Sigmoid colon (tissue), 6 donors: ENCODE measurements at regions not wholly inside any gene's neighbourhood (a gene's known extent, or its start where the extent isn't known, plus 50 kb on each side); places are given as distances from the start of the nearest gene placed in this dataset.

Experiments
- DNase-seq: peaks from one replicate; pipeline ENCODE4 v3.0.0-alpha.2; 2019
- H3K27ac ChIP-seq, 4 donors: fragments of 200-600 bp; sonication (generic); one replicate each; pipeline ENCODE4 v1.5.1; 2016 to 2019; ENCODE audit warnings: mild to moderate bottlenecking in 1 of 4
- H3K27me3 ChIP-seq, 3 donors: fragments of 200-600 bp; sonication (generic); one replicate each; pipeline ENCODE4 v1.5.1; 2019; ENCODE audit warnings: mild to moderate bottlenecking in 1 of 3
- H3K36me3 ChIP-seq, 4 donors: fragments of 200-600 bp; sonication (generic); one replicate each; pipeline ENCODE4 v1.5.1; 2016 to 2019
- H3K4me1 ChIP-seq, 4 donors: fragments of 200-600 bp; sonication (generic); one replicate each; pipeline ENCODE4 v1.5.1; 2017 to 2019
- H3K4me3 ChIP-seq, 4 donors: fragments of 200-600 bp; sonication (generic); one replicate each; pipeline ENCODE4 v1.5.1; 2017 to 2019; ENCODE audit warnings: mild to moderate bottlenecking in 2 of 4, moderate library complexity in 1 of 4
- H3K9me3 ChIP-seq, 4 donors: fragments of 200-600 bp in 3 of 4; sonication (generic) in 3 of 4; one replicate each; pipeline versions ENCODE4 v1.5.1 to v1.6.1; 2013 to 2019
- EP300 ChIP-seq, 4 donors: sonication (generic); formaldehyde crosslinking; IDR thresholded peaks; one replicate each; pipeline ENCODE4 v1.6.1; 2017; ENCODE audit warnings: antibody characterized with exemption in 4 of 4
- POLR2A ChIP-seq, 2 donors: fragments of 450-650 bp; IDR thresholded peaks; one replicate each; pipeline ENCODE4 v1.6.1; 2016; ENCODE audit warnings: antibody characterized with exemption in 2 of 2, mild to moderate bottlenecking in 2 of 2, moderate library complexity in 2 of 2
- POLR2AphosphoS5 ChIP-seq, 4 donors: sonication (generic); formaldehyde crosslinking; IDR thresholded peaks; one replicate each; pipeline ENCODE4 v1.6.1; 2017; ENCODE audit warnings: antibody characterized with exemption in 4 of 4
- WGBS, 2 donors: extraction: QIAGEN DNeasy Blood & Tissue Kit; methylation state at CpG; one replicate each; pipeline ENCODE4 v1.1.7; 2013; 5-methylcytosine and 5-hydroxymethylcytosine counted together
- intact Hi-C: fragments of 100-400 bp; cut with DNase I; formaldehyde crosslinking; loops from one replicate; pipeline ENCODE4 v1.15.1; 2023
- TF ChIP-seq, protein P1 (sequence below), 4 experiments: fragments of 450-650 bp in 3 of 4; fragments of 200-600 bp in 1 of 4; IDR thresholded peaks; one replicate each; pipeline ENCODE4 v1.5.1; 2016 to 2019; ENCODE audit warnings: antibody characterized with exemption in 4 of 4, mild to moderate bottlenecking in 3 of 4, moderate library complexity in 2 of 4
- donor health status: healthy with polysubstance abuse.
- donor health status: healthy.

DNA sequence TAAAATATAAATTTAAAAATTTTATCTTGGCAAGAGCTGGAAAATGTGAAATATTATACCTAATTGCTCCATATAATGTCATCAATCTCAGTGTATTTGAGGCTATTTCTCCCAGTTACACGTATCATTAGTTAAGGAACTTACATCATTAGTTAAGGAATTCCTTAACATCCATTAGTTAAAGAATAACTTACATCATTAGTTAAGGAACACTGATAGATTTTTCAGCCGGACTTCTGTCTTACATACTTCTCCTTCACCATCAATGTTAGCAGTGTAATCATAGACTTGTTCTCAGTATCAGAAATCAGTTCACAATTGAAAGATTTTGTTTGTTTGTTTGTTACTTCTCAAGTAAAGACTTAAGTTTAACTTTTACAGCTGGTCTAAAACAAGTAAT is 524.4 kb upstream of the CHD1 start:
- H3K9me3 ChIP-seq, result no peaks in the 10 kb centered on the region
- H3K4me3 ChIP-seq, result no peak overlapping the region
- intact Hi-C loops, result no loop called here
- 67 to 84% methylated on average over 2 of the region's 2 CpGs for WGBS, 2 donors
- H3K27me3 ChIP-seq, result no peaks in the 10 kb centered on the region
- no peak overlapping the region for H3K27ac ChIP-seq
- no peak for DNase-seq
- no peaks in the 10 kb centered on the region for H3K36me3 ChIP-seq
- TF ChIP-seq POLR2A (IDR thresholded peaks at IDR 0.05), result no peak
- no peak for TF ChIP-seq POLR2AphosphoS5 (IDR thresholded peaks at IDR 0.05)
- TF ChIP-seq EP300 (IDR thresholded peaks at IDR 0.05), result no peak
- TF ChIP-seq, protein P1, sequence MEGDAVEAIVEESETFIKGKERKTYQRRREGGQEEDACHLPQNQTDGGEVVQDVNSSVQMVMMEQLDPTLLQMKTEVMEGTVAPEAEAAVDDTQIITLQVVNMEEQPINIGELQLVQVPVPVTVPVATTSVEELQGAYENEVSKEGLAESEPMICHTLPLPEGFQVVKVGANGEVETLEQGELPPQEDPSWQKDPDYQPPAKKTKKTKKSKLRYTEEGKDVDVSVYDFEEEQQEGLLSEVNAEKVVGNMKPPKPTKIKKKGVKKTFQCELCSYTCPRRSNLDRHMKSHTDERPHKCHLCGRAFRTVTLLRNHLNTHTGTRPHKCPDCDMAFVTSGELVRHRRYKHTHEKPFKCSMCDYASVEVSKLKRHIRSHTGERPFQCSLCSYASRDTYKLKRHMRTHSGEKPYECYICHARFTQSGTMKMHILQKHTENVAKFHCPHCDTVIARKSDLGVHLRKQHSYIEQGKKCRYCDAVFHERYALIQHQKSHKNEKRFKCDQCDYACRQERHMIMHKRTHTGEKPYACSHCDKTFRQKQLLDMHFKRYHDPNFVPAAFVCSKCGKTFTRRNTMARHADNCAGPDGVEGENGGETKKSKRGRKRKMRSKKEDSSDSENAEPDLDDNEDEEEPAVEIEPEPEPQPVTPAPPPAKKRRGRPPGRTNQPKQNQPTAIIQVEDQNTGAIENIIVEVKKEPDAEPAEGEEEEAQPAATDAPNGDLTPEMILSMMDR (IDR thresholded peaks at IDR 0.05), result no peak
- H3K4me1 ChIP-seq, result no peaks in the 10 kb centered on the region

GRCh38 chr5:99449786-99450185 is 521.0 kb upstream of the CHD1 start:
- no peak for DNase-seq
- Histone ChIP-seq H3K27ac (no peak overlapping the region), H3K4me3 (no peak overlapping the region), H3K9me3 (no peaks in the 10 kb centered on the region), H3K36me3 (no peaks in the 10 kb centered on the region), H3K27me3 (no peaks in the 10 kb centered on the region), H3K4me1 (no peaks in the 10 kb centered on the region)
- TF ChIP-seq POLR2A (IDR thresholded peaks at IDR 0.05) (no peak), POLR2AphosphoS5 (IDR thresholded peaks at IDR 0.05) (no peak)
- TF ChIP-seq, protein P1 (IDR thresholded peaks at IDR 0.05), result no peak
- WGBS, 2 donors, result 56 to 59% methylated on average over 3 of the region's 3 CpGs
- intact Hi-C loops, result no loop called here

GRCh38 chr5:99445805-99446204 is 517.0 kb upstream of the CHD1 start:
- H3K4me3 ChIP-seq, result no peak overlapping the region
- no peaks in the 10 kb centered on the region for H3K4me1 ChIP-seq
- no peaks in the 10 kb centered on the region for H3K9me3 ChIP-seq
- no peak for DNase-seq
- no peaks in the 10 kb centered on the region for H3K27me3 ChIP-seq
- TF ChIP-seq, protein P1 (IDR thresholded peaks at IDR 0.05), result no peak
- TF ChIP-seq POLR2A (IDR thresholded peaks at IDR 0.05) (no peak), POLR2AphosphoS5 (IDR thresholded peaks at IDR 0.05) (no peak), EP300 (IDR thresholded peaks at IDR 0.05) (no peak)
- 19 to 58% methylated on average over 1 of the region's 1 CpG for WGBS, 2 donors
- H3K36me3 ChIP-seq, result no peaks in the 10 kb centered on the region
- no peak overlapping the region for H3K27ac ChIP-seq
- intact Hi-C loops, result no loop called here

GRCh38 chr5:99441235-99441634 is 512.4 kb upstream of the CHD1 start:
- 75 to 82% methylated on average over 3 of the region's 3 CpGs for WGBS, 2 donors
- H3K4me3 ChIP-seq, result no peak overlapping the region
- H3K27me3 ChIP-seq, result no peaks in the 10 kb centered on the region
- H3K4me1 ChIP-seq, result peaks cover 0 to 21% (median 8%) of the 10 kb centered on the region in 4 donors
- H3K36me3 ChIP-seq, result no peaks in the 10 kb centered on the region
- no peaks in the 10 kb centered on the region for H3K9me3 ChIP-seq
- H3K27ac ChIP-seq, result no peak overlapping the region
- intact Hi-C loops, result no loop called here
- TF ChIP-seq EP300 (IDR thresholded peaks at IDR 0.05), result no peak
- no peak for DNase-seq

DNA sequence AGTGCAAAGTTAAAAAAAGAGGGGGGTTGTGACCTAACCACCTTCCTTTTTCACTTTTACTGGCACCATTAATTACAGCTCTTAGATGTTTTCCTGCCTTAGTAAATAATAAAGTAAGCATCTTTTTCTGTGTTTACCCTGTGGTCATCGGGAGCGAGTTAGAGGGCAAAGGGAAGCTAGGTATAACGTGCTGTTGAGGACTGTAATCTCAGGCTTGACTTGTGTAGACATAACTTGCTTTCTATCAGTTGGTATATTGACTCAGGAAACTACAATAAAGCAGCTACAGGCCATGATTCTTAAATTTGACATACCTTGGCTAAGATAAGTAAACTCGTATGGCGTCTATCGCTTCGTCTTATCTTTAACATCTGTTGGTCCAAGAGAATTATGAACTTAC is 509.8 kb upstream of the CHD1 start:
- H3K27ac ChIP-seq, result no peak overlapping the region
- 16 to 59% methylated on average over 7 of the region's 7 CpGs for WGBS, 2 donors
- H3K27me3 ChIP-seq, result no peaks in the 10 kb centered on the region
- no peak overlapping the region for H3K4me3 ChIP-seq
- DNase-seq, result no peak
- no peaks in the 10 kb centered on the region for H3K36me3 ChIP-seq
- H3K9me3 ChIP-seq, result no peaks in the 10 kb centered on the region
- TF ChIP-seq POLR2AphosphoS5 (IDR thresholded peaks at IDR 0.05) (no peak), EP300 (IDR thresholded peaks at IDR 0.05) (no peak), POLR2A (IDR thresholded peaks at IDR 0.05) (no peak)
- TF ChIP-seq, protein P1 (IDR thresholded peaks at IDR 0.05), result no peak
- H3K4me1 ChIP-seq, result peaks cover 0 to 21% (median 8%) of the 10 kb centered on the region in 4 donors
- intact Hi-C loops, result no loop called here
